ENCODE measurements at regions not wholly inside any gene's neighbourhood (a gene's known extent, or its start where the extent isn't known, plus 50 kb on each side); places are given as distances from the start of the nearest gene placed in this dataset.
"Not testable (repeated sequence)": the region's sequence is repeated elsewhere in the genome, so short reads cannot be mapped to it uniquely, and the experiment has no call there.

GRCh38 chr15:39261397-39262183 is 319.3 kb upstream of the THBS1 start:
- not testable (repeated sequence) for DNase-seq

- DNase-seq = not testable (repeated sequence)
These were observed 317.7 kb upstream of the THBS1 start for GRCh38 chr15:39262995-39263772.

- DNase-seq = no peak
These were observed 315.6 kb upstream of the THBS1 start for GRCh38 chr15:39265261-39265660.

- no peak for DNase-seq
These were observed 314.0 kb upstream of the THBS1 start for GRCh38 chr15:39266890-39267289.

GRCh38 chr15:39267685-39268084 is 313.2 kb upstream of the THBS1 start:
- no peak for DNase-seq

GRCh38 chr15:39269352-39269751 is 311.5 kb upstream of the THBS1 start:
- no peak for DNase-seq

- peak in 1 of 58 donors; percentile 8 for DNase-seq
These were observed 311.1 kb upstream of the THBS1 start for GRCh38 chr15:39269821-39270220.

GRCh38 chr15:39270221-39270855 is 310.5 kb upstream of the THBS1 start:
- DNase-seq = no peak

GRCh38 chr15:39270934-39271333 is 309.9 kb upstream of the THBS1 start:
- no peak for DNase-seq

GRCh38 chr15:39272901-39273300 is 308.0 kb upstream of the THBS1 start:
- DNase-seq = no peak

- no peak for DNase-seq
These were observed 307.0 kb upstream of the THBS1 start for GRCh38 chr15:39273717-39274411.

GRCh38 chr15:39275066-39275465 is 305.8 kb upstream of the THBS1 start:
- no peak for DNase-seq

GRCh38 chr15:39279311-39279710 is 301.6 kb upstream of the THBS1 start:
- DNase-seq = no peak

- DNase-seq = no peak
These were observed 299.8 kb upstream of the THBS1 start for GRCh38 chr15:39281094-39281493.

GRCh38 chr15:39282663-39283208 is 298.1 kb upstream of the THBS1 start:
- DNase-seq = no peak

- no peak for DNase-seq
These were observed 297.3 kb upstream of the THBS1 start for GRCh38 chr15:39283531-39283930.

GRCh38 chr15:39285071-39285470 is 295.8 kb upstream of the THBS1 start:
- DNase-seq = no peak

GRCh38 chr15:39285663-39286062 is 295.2 kb upstream of the THBS1 start:
- DNase-seq = no peak

- DNase-seq = no peak
These were observed 294.2 kb upstream of the THBS1 start for GRCh38 chr15:39286706-39287105.

- no peak for DNase-seq
These were observed 293.3 kb upstream of the THBS1 start for GRCh38 chr15:39287322-39288195.

Measured in anterior cingulate cortex (tissue), 58 donors.